ENCODE measurements at regions not wholly inside any gene's neighbourhood (a gene's known extent, or its start where the extent isn't known, plus 50 kb on each side); places are given as distances from the start of the nearest gene placed in this dataset.

DNA sequence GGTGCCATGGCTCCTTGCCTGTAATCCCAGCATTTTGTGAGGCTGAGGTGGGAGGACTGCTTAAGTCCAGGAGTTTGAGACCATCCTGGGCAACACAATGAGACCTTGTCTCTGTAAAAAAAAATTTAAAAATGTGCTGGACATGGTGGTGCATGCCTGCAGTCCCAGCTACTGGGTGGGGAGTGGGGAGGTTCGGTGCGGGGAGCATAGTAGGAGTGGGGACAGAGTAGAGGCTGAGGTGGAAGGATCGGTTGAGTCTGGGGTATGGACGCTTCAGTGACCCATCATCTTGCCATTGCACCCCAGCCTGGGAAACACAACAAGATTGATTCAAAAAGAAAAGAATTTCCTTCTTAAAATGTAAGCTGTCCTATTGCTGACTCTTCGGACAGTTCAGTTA is 1490.0 kb upstream of the GBE1 start:
- no peak for TF ChIP-seq GATA3 (IDR thresholded peaks at IDR 0.05; ENCODE audit: low read depth, low read length)
- no peak for TF ChIP-seq GATA2 (IDR thresholded peaks at IDR 0.05; ENCODE audit: low read depth, low read length)

DNA sequence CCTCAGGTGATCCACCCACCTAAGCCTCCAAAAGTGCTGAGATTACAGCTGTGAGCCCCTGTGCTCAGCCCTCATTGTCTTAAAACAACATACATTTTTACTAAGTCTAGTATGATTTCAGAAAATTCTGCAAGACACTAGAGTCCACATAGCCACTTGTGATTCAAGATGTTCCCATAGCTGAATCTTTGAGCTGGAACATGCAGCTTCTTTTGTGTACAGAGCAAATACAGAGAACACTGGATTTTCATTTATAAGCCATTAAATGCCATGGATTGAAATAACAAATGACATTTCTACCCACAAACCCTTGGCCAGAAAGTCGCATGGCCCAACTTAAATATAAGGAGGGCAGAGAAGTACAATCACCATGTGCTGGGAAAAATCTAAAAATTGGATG is 1489.2 kb upstream of the GBE1 start:
- TF ChIP-seq GATA3 (IDR thresholded peaks at IDR 0.05; ENCODE audit: low read depth, low read length) (no peak), GATA2 (IDR thresholded peaks at IDR 0.05; ENCODE audit: low read depth, low read length) (no peak)

DNA sequence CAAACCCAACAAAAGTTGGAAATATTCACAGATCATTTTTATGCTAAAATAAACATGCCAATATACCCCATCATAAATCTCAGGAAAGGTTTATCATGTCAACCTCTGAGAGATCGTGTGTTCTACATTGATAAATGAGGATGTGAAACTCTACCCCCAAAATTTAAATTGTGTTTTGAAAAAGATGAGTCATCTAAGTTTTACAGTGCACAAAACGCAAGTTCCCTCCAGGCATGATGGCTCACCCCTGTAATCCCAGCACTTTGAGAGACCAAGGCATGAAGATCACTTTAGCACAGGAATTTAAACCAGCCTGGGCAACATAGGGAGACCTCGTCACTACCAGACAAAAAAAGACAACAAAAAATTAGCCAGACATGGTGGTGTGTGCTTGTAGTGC is 1487.0 kb upstream of the GBE1 start:
- TF ChIP-seq GATA2 (IDR thresholded peaks at IDR 0.05; ENCODE audit: low read depth, low read length): no peak
- TF ChIP-seq GATA3 (IDR thresholded peaks at IDR 0.05; ENCODE audit: low read depth, low read length): no peak

DNA sequence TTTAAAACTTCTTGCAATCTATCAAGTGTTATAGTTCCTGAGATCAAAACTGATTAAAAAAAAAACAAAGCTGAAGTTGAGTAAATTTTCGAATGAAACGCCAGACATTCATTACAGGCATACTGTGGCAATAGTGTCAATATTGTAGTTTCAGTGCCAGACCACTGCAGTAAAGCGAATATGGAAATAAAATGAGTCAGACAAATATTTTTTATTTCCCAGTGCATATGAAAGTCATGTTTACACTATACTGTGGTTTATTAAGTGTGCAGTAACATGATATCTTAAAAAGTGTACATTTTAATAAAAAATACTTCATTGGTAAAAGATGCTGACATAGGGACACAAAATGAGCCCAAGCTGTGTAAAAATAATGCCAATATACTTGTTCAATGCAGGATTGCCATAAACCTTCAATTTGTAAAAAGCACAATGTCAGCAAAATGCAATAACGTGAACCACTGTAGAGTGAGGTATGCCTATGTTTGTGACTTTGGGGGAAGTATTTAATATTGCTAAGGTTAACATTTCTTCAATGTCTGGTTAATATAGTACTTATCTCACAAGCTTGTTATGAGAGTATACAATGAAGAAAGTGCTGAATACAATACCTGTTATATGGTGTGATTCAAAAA is 1473.9 kb upstream of the GBE1 start:
- TF ChIP-seq GATA3 (IDR thresholded peaks at IDR 0.05; ENCODE audit: low read depth, low read length) (no peak), GATA2 (IDR thresholded peaks at IDR 0.05; ENCODE audit: low read depth, low read length) (no peak)

DNA sequence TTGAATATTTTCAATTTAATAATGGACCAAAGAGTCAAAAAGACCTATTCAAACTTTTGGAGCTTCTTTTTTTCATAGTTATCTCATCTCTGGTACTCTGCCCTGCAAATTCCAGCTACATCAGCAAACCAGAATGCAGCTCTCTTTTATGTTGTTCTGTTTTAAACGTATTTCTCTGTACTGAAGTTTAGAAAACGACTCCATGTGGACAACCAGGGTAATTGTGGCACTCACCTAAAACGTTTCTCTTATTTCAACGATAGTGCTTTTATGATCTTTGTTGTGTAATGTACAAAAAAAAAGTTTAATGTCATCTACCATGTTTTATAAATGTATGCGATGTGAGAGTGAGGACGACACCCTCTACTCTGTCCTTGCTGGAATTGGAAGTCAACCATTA is 1472.3 kb upstream of the GBE1 start:
- TF ChIP-seq GATA3 (IDR thresholded peaks at IDR 0.05; ENCODE audit: low read depth, low read length) (no peak), GATA2 (IDR thresholded peaks at IDR 0.05; ENCODE audit: low read depth, low read length) (no peak)

DNA sequence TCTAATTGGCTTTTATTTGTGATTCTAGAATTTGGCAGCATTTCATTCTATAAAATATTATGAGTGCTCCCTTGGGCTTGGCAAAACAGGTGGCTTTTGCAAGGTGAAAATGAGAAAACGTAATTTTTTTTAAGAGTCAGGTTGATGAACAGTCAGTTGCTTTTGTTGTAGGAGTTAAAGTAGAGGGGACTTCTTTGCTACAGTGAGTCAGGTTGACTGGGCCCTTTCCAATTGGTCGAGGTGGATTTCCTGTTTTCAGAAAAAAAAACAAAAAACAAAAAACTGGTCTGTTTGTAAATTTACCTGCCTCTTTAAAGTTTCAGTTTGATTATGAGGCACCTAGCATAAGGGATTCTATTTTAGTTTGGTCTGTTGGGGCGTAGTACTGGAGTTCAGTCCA is 1469.4 kb upstream of the GBE1 start:
- TF ChIP-seq GATA2 (IDR thresholded peaks at IDR 0.05; ENCODE audit: low read depth, low read length): no peak
- no peak for TF ChIP-seq GATA3 (IDR thresholded peaks at IDR 0.05; ENCODE audit: low read depth, low read length)

DNA sequence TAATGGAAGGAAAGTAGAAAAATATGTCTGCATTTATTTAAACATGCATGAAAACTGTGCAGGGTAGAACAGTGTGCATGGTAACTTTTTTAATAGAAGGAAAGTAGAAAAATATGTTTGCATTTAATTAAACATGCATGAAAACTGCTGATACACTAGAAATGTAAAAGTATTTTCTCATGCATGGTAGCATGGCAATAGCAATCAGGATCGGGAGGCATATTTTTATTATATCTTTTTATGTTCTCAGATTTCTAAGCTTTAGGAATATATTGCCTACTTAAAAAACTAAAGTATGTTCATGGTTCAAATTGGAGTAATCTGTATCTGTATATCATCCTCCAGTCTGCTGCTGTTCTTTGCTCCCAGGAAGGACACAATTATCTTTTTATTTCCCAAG is 1468.9 kb upstream of the GBE1 start:
- no peak for TF ChIP-seq GATA3 (IDR thresholded peaks at IDR 0.05; ENCODE audit: low read depth, low read length)
- no peak for TF ChIP-seq GATA2 (IDR thresholded peaks at IDR 0.05; ENCODE audit: low read depth, low read length)

DNA sequence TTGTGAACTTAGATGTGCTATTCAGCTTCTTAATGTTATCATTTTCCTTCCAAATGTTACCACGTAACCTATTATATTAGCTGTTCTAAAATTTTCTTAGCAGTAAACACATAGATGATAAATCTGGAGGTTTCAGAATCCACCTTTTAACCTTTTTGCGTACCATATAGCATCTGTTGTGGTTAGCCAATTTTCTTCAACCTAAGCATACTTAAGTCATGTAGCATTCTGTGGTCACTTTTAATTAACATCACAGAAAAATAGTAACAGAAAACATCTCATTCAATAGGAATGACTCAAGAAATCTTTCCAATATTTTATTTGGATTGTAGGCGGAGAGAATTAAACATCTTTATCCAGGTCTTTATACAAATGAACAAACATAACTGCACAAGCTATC is 1465.3 kb upstream of the GBE1 start:
- no peak for TF ChIP-seq GATA3 (IDR thresholded peaks at IDR 0.05; ENCODE audit: low read depth, low read length)

DNA sequence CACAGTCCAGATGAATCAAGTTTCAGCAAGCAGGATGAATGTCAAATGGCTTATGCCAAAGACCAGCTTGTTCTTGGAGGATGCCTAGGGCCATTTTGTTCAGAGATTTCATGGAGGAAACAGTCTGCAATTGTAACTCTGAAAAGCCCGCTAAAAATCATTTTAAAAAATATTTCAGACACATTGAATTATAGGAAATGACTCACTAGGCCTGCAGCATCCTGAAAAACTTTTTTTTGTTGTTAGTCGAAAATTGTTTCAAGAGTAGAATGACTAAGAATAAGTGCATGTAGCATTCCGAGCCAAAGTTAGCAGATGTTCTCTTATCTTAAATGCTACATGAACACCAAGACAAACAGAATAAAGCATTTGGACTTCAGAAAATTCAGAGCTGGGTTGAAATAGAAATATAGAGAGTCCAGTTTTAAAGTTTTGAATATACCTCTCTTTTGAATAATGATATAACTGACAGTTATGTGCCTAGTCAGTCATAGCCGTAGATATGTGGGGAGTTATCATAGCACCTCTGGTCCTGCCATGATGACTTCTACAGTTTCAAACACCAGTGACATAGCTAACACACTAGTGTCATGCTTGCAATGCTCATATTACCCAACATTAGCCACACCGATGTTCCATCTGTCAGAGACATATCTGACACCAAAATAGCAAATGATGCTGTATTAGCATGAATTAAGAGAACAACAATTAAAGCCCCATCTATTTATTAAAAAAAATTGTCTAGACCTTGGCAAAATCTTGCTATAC is 1462.8 kb upstream of the GBE1 start:
- TF ChIP-seq GATA3 (IDR thresholded peaks at IDR 0.05; ENCODE audit: low read depth, low read length): no peak
- TF ChIP-seq GATA2 (IDR thresholded peaks at IDR 0.05; ENCODE audit: low read depth, low read length): no peak

DNA sequence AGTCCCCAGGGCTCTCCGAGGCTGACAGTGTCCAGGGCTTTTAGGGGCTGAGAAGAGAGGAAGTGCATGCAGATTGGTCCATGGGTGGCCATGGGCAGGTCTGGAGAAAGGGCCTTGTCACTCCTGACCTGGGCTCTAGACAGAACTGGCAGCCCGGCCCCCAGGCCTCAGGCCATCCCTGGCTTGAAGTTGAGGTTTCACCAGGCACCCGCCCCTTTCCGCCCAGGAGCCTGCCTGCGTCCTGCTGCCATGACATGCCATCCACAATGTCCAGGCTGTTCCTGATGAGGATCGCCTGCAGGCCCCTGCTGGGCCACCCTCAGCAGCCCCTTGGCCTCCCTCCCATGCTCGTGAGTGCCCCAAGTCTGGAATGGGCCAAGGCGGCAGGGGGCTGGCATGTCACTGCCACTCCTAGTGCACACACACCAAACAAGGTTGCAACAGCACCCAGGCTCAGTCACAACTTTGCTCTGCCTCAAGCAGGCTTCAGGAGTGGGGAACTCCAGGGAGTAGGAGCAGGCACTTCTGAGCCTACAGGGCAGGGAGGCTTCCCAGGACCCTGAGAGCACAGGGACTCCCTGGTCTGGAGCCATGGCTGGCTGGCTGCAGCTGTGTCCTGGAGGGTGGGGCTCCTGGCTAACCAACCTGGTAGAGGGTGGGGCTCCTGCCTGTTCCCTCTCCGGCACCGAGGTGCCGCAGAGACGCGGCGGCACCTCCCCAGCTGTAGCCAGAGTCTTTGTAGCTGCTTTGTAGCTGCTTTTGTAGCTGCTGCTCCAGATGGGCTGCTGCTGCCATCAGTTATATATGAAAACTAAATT is 1457.1 kb upstream of the GBE1 start:
- TF ChIP-seq GATA2 (IDR thresholded peaks at IDR 0.05; ENCODE audit: low read depth, low read length) (no peak), GATA3 (IDR thresholded peaks at IDR 0.05; ENCODE audit: low read depth, low read length) (no peak)

DNA sequence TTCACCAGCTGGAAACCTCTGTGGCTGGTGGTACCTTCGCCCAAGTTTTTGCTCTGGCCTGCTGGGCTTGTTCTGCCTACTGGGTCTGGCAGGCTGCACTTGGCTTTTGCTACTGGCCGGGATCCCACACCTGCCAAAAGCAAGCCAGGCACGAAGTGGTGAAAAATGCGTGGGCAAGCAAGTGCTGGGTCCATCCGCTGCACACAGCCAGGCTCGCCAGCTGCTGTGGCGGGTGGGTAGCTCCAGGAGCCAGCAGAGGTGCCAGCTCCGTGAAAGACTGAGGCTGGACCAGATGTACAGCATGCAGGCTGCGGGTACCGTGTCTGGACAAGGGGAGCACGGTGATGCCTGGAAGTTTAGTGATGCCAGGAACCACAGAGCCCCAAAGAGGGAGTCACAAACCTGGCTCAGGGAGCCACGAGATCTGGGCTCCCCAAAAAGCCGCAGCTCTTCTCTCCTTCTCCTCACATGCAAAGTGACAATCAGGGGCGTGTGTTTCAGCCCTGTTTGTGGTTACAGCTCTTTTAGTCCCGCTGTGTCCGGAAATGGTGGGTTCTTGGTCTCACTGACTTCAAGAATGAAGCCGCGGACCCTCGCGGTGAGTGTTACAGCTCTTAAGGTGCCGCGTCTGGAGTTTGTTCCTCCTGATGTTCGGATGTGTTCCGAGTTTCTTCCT is 1455.6 kb upstream of the GBE1 start:
- no peak for TF ChIP-seq GATA2 (IDR thresholded peaks at IDR 0.05; ENCODE audit: low read depth, low read length)
- no peak for TF ChIP-seq GATA3 (IDR thresholded peaks at IDR 0.05; ENCODE audit: low read depth, low read length)

DNA sequence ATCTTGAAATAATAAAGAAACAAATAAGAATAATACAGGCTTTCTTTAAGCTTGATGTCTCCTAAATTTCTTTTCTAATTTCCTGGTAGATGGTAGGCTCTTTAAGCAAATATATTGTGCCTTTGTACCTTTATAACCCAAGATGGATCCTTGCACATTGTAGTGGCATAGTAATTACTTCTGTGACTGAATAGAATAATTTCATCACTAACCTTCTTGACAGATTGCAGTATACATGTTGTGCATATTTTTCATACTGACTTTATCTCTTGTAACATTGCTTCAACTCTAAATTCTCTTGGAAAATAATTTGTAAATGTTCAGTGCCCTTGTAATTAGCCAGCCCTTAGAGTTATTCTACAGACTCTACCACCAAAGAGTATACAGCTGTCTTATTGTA is 1433.8 kb upstream of the GBE1 start:
- TF ChIP-seq GATA3 (IDR thresholded peaks at IDR 0.05; ENCODE audit: low read depth, low read length) (no peak), GATA2 (IDR thresholded peaks at IDR 0.05; ENCODE audit: low read depth, low read length) (no peak)

DNA sequence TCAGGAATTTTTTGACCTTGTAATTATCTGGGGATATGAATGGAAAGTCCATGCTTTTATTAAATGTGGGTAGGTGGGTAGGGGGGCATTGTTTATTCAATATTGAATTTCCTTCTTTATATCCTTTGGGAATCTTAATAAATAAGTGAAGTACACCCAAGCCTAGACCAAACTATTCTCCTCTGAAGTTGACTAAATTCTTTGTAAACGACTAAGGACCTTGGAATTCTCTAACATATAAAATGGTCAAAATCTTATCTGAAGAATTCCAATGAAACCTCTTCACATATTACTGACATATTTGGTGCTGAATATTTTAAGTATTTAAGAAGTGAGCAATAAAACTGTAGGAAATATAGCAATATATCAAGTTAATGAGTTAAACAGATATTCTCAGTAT is 1432.1 kb upstream of the GBE1 start:
- TF ChIP-seq GATA2 (IDR thresholded peaks at IDR 0.05; ENCODE audit: low read depth, low read length) (no peak), GATA3 (IDR thresholded peaks at IDR 0.05; ENCODE audit: low read depth, low read length) (no peak)

DNA sequence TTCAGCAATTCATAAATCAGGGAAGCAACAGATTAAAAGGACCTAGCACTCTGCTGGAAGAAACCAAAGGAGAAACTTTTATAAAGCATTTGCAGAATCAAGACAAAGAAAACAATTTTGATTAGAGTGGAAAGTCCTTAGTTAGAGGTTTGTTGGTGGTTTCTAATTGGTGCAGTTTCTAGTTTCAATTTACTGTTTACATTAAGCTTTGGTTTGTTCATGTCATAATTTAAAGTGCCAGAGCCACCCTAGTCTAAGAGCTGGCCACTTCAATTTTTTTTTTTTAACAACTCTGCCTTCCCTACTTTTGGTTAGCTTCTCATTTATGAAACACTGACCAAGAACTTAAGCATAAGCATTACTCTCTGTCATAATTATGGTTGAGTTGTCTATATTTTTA is 1428.2 kb upstream of the GBE1 start:
- no peak for TF ChIP-seq GATA3 (IDR thresholded peaks at IDR 0.05; ENCODE audit: low read depth, low read length)
